Gastrocnemius medialis (tissue), 4 donors: ENCODE measurements at regions not wholly inside any gene's neighbourhood (a gene's known extent, or its start where the extent isn't known, plus 50 kb on each side); places are given as distances from the start of the nearest gene placed in this dataset.

Experiments used
- ATAC-seq, 2 donors: fragments of 150-250 bp; one replicate each; pipeline ENCODE4 v1.9.1; 2016
- DNase-seq, 2 donors: peaks; one replicate each; pipeline ENCODE4 v3.0.0-alpha.2; 2019
- H3K27ac ChIP-seq, 4 donors: fragments of 200-600 bp; sonication (generic); 1 replicate in 1 of 4; 2 replicates in 3 of 4; pipeline ENCODE4 v1.5.1; 2016 to 2018; ENCODE audit warnings: mild to moderate bottlenecking in 2 of 4, moderate library complexity in 1 of 4
- H3K27me3 ChIP-seq, 3 donors: fragments of 200-600 bp; sonication (generic) in 2 of 3; 1 replicate in 1 of 3; 2 replicates in 2 of 3; pipeline versions ENCODE4 v1.5.1 to v1.6.0; 2016 to 2019; ENCODE audit warnings: mild to moderate bottlenecking in 1 of 3, moderate library complexity in 1 of 3
- H3K36me3 ChIP-seq, 2 donors: fragments of 200-600 bp; sonication (generic) in 1 of 2; one replicate each; pipeline ENCODE4 v1.5.1; 2017 to 2018
- H3K4me1 ChIP-seq, 2 donors: fragments of 200-600 bp; sonication (generic) in 1 of 2; one replicate each; pipeline ENCODE4 v1.5.1; 2016 to 2017; ENCODE audit warnings: mild to moderate bottlenecking in 2 of 2
- H3K4me3 ChIP-seq, 4 donors: fragments of 200-600 bp; sonication (generic) in 3 of 4; 1 replicate in 1 of 4; 2 replicates in 3 of 4; pipeline ENCODE4 v1.5.1; 2016 to 2019; ENCODE audit warnings: mild to moderate bottlenecking in 2 of 4
- H3K9me3 ChIP-seq, 3 donors: fragments of 200-600 bp; sonication (generic) in 2 of 3; 1 replicate in 1 of 3; 2 replicates in 2 of 3; pipeline ENCODE4 v1.5.1; 2016 to 2019
- CTCF ChIP-seq, 5 experiments: fragments of 450-650 bp in 3 of 5; fragments of 200-600 bp in 2 of 5; sonication (generic) in 2 of 5; IDR thresholded peaks in 4 of 5; conservative IDR thresholded peaks in 1 of 5; 1 replicate in 4 of 5; 2 replicates in 1 of 5; pipeline ENCODE4 v1.5.1; 2016 to 2019; ENCODE audit warnings: antibody characterized with exemption in 5 of 5, mild to moderate bottlenecking in 3 of 5, moderate library complexity in 3 of 5
- POLR2A ChIP-seq, 2 donors: fragments of 450-650 bp; IDR thresholded peaks; one replicate each; pipeline ENCODE4 v1.6.1; 2017; ENCODE audit warnings: antibody characterized with exemption in 2 of 2, mild to moderate bottlenecking in 2 of 2, moderate library complexity in 2 of 2
- in situ Hi-C, 4 donors: fragments of 200-750 bp; cut with MboI; loops; one replicate each; pipeline versions ENCODE4 v1.15.0 to v1.8.0; 2017; ENCODE audit warnings: low sequenced_read_pairs in 4 of 4
- intact Hi-C: fragments of 100-400 bp; cut with DNase I; formaldehyde crosslinking; loops from one replicate; pipeline ENCODE4 v1.15.1; 2023; ENCODE audit warnings: low total_unique reads

DNA sequence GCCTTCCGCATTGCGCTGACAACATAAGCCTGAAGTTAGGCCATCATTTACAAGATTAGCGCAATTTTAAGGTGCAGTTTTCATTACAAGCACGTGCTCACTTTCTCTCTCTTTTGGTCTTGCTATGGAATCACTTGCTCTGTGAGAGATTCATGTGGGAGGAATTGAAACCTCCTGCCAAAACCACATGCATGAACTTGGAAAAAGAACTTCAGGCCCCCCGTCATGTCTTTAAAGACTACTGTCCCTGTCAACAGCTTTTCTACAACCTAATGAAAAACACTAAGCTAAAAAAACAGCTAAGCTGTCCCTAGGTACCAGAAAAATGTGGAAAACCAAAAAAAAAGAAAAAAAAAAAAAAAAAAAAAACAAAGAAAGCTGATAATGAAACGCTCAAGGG lies 1707.6 kb upstream of the RAG2 start:
- in situ Hi-C loops, result no loop called here

DNA sequence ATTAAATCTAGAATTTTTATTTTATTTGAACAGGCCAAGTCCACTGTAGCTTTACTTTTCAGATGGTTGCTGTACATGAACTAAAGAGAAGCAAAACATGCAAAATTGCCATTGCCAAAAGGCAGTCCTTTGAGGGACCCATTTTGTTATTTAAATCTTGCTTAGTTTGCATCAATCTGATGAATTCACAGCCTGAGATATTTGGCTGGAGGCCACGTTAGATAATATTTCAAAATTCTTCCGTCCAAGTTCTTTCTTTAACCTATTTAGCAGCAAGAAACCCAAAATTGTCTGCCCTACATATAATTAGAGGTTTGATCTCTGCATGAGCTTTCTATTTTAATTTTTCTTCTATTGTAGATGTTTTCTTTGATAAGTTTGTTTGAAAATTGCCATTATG lies 1706.9 kb upstream of the RAG2 start:
- ATAC-seq, result no peak
- H3K4me1 ChIP-seq, result peaks cover 0 to 6% of the 10 kb centered on the region in 2 donors
- no peaks in the 10 kb centered on the region for H3K36me3 ChIP-seq
- TF ChIP-seq CTCF (IDR thresholded peaks at IDR 0.05 in 4 of 5, conservative IDR thresholded peaks at IDR 0.05 in 1 of 5) (no peak), POLR2A (IDR thresholded peaks at IDR 0.05) (no peak)
- H3K4me3 ChIP-seq, result no peak overlapping the region
- no peaks in the 10 kb centered on the region for H3K9me3 ChIP-seq
- in situ Hi-C loops, result no loop called here
- intact Hi-C loops, result no loop called here
- H3K27me3 ChIP-seq, result no peaks in the 10 kb centered on the region
- no peak overlapping the region for H3K27ac ChIP-seq
- no peak for DNase-seq

More for the DNA sequence above, 1707.6 kb upstream of the RAG2 start:
- no peak for DNase-seq
- Histone ChIP-seq H3K27ac (no peak overlapping the region), H3K4me1 (peaks cover 0 to under 1% of the 10 kb centered on the region in 2 donors), H3K9me3 (no peaks in the 10 kb centered on the region), H3K36me3 (no peaks in the 10 kb centered on the region), H3K27me3 (no peaks in the 10 kb centered on the region), H3K4me3 (no peak overlapping the region)
- TF ChIP-seq CTCF (IDR thresholded peaks at IDR 0.05 in 4 of 5, conservative IDR thresholded peaks at IDR 0.05 in 1 of 5) (no peak), POLR2A (IDR thresholded peaks at IDR 0.05) (no peak)
- ATAC-seq, result no peak
- intact Hi-C loops, result no loop called here

GRCh38 chr11:38302564-38302963 lies 1704.5 kb upstream of the RAG2 start:
- intact Hi-C loops, result no loop called here
- Histone ChIP-seq H3K27me3 (no peaks in the 10 kb centered on the region), H3K4me1 (peaks cover 0 to 6% of the 10 kb centered on the region in 2 donors), H3K9me3 (no peaks in the 10 kb centered on the region), H3K36me3 (no peaks in the 10 kb centered on the region), H3K27ac (no peak overlapping the region), H3K4me3 (no peak overlapping the region)
- TF ChIP-seq CTCF (IDR thresholded peaks at IDR 0.05 in 4 of 5, conservative IDR thresholded peaks at IDR 0.05 in 1 of 5), result no peak
- no peak for TF ChIP-seq POLR2A (IDR thresholded peaks at IDR 0.05)
- DNase-seq (no peak), ATAC-seq (no peak)
- in situ Hi-C loops, result no loop called here

- H3K27ac ChIP-seq, result no peak overlapping the region
- in situ Hi-C loops (no loop called here), intact Hi-C loops (no loop called here)
- H3K9me3 ChIP-seq, result no peaks in the 10 kb centered on the region
- ATAC-seq, result no peak
- peaks cover 0 to 6% of the 10 kb centered on the region in 2 donors for H3K4me1 ChIP-seq
- H3K4me3 ChIP-seq, result no peak overlapping the region
- no peak for TF ChIP-seq POLR2A (IDR thresholded peaks at IDR 0.05)
- no peak for TF ChIP-seq CTCF (IDR thresholded peaks at IDR 0.05 in 4 of 5, conservative IDR thresholded peaks at IDR 0.05 in 1 of 5)
- H3K36me3 ChIP-seq, result no peaks in the 10 kb centered on the region
- DNase-seq, result no peak
- H3K27me3 ChIP-seq, result no peaks in the 10 kb centered on the region
Measured at GRCh38 chr11:38300570-38300969, 1702.5 kb upstream of the RAG2 start.

GRCh38 chr11:38296211-38296776 lies 1698.3 kb upstream of the RAG2 start:
- no peaks in the 10 kb centered on the region for H3K27me3 ChIP-seq
- no peaks in the 10 kb centered on the region for H3K9me3 ChIP-seq
- H3K36me3 ChIP-seq, result no peaks in the 10 kb centered on the region
- intact Hi-C loops (no loop called here), in situ Hi-C loops (no loop called here)
- no peak for TF ChIP-seq POLR2A (IDR thresholded peaks at IDR 0.05)
- no peak for TF ChIP-seq CTCF (IDR thresholded peaks at IDR 0.05 in 4 of 5, conservative IDR thresholded peaks at IDR 0.05 in 1 of 5)
- DNase-seq (no peak), ATAC-seq (no peak)
- H3K27ac ChIP-seq, result no peak overlapping the region
- H3K4me1 ChIP-seq, result peaks cover 0 to 6% of the 10 kb centered on the region in 2 donors
- no peak overlapping the region for H3K4me3 ChIP-seq
